ENCODE measurements at regions not wholly inside any gene's neighbourhood (a gene's known extent, or its start where the extent isn't known, plus 50 kb on each side); places are given as distances from the start of the nearest gene placed in this dataset.
"Not testable (repeated sequence)": the region's sequence is repeated elsewhere in the genome, so short reads cannot be mapped to it uniquely, and the experiment has no call there.

DNA sequence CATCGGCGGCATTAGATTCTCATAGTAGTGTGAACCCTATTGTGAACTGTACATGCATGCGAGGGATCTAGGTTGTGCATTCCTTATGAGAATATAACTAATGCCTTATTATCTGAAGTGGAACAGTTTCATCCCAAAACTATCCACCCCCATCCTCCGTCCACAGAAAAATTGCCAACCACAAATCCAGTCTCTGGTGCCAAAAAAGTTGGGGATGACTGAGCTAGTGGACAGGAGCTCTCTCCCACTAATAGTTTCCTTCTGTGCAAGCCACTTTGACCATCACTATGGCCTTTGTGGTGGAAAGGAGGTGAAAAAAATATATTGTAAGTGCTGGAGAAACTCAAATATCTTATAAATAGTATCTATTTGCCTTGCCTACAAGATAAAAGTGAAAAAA lies 857.8 kb downstream of the DIAPH3 start:
- Histone ChIP-seq H3K27me3 (no peaks in the 10 kb centered on the region), H3K4me1 (peaks cover 16% of the 10 kb centered on the region), H3K9me3 (no peaks in the 10 kb centered on the region), H3K36me3 (replicated peaks in 1 of 2; ENCODE audit: insufficient read depth in 1 of 2, low read depth in 2 of 2) (no peaks in the 10 kb centered on the region), H3K4me3 (no peak overlapping the region), H3K27ac (no peak overlapping the region)
- intact Hi-C loops (cut with DNase I) = no loop called here
- TF ChIP-seq, protein P1, sequence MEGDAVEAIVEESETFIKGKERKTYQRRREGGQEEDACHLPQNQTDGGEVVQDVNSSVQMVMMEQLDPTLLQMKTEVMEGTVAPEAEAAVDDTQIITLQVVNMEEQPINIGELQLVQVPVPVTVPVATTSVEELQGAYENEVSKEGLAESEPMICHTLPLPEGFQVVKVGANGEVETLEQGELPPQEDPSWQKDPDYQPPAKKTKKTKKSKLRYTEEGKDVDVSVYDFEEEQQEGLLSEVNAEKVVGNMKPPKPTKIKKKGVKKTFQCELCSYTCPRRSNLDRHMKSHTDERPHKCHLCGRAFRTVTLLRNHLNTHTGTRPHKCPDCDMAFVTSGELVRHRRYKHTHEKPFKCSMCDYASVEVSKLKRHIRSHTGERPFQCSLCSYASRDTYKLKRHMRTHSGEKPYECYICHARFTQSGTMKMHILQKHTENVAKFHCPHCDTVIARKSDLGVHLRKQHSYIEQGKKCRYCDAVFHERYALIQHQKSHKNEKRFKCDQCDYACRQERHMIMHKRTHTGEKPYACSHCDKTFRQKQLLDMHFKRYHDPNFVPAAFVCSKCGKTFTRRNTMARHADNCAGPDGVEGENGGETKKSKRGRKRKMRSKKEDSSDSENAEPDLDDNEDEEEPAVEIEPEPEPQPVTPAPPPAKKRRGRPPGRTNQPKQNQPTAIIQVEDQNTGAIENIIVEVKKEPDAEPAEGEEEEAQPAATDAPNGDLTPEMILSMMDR (IDR thresholded peaks at IDR 0.05) = no peak
- no peak for TF ChIP-seq POLR2A (IDR thresholded peaks at IDR 0.05)
- DNase-seq (no peak), ATAC-seq (no peak)
- 99 to 100% methylated on average over 2 to 4 of the region's 4 CpGs for WGBS, 2 donors

DNA sequence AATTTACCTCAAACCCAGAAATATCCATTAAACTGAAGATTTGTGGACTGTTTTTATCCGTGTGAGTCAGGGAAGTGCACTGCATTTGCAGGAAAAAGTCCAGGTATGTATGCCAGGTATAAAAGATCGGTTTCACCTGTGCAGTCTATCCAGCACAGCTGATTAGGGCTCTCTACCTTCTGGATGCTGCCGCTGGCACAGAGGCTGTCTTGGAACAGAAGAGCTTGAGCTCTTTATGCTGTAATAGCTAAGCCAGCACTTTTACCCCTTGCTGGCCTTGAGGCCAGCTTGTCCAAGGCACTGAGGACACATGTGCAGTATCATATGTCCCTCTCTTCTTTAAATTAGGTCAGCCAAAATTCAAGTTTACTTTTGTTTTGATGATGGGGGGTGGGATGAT lies 851.0 kb downstream of the DIAPH3 start:
- Histone ChIP-seq H3K4me1 (peaks cover 19% of the 10 kb centered on the region), H3K27me3 (no peaks in the 10 kb centered on the region), H3K36me3 (replicated peaks in 1 of 2; ENCODE audit: insufficient read depth in 1 of 2, low read depth in 2 of 2) (no peaks in the 10 kb centered on the region), H3K9me3 (no peaks in the 10 kb centered on the region), H3K27ac (no peak overlapping the region), H3K4me3 (no peak overlapping the region)
- 49 to 63% methylated on average over 3 of the region's 3 CpGs for WGBS, 2 donors
- peak; percentile 62 for ATAC-seq
- no peak for TF ChIP-seq POLR2A (IDR thresholded peaks at IDR 0.05)
- TF ChIP-seq, protein P1 (IDR thresholded peaks at IDR 0.05) = no peak
- peak in 2 of 4 donors; percentile 7 to 36 for DNase-seq
- intact Hi-C loops (cut with DNase I) = loop anchor here (10.0 kb wide), 1 partner anchor 418 kb away; no protein-coding TSS in a partner anchor

DNA sequence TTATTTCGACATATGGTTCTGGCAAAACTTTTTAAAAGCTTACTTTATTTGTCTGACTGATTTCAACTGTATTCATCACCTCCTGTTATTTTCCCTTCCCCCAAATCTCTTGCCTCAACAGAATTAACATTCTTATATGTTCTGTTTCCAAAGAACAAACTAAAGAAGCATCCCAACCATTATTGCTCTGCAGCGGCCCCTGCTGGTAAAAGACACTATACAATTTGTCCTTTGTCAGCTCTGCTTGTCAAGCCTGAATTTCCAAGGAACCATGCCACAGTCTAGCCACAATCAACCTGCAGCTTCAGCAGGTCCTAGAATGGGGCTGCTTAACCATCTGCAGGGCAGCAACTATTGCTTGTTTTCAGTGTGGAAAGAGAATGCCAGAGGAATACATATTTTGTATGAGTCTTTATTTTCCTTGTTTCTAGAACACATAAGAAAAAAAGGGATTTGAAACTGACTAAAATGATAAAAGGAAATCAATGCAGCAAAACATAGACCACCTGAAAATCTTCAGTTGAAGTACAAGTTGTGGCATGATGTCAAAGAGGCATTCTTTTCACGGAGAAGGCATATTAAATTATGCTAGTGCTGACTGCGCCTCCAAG lies 845.3 kb downstream of the DIAPH3 start:
- peak; percentile 91 for ATAC-seq
- no peaks in the 10 kb centered on the region for H3K9me3 ChIP-seq
- no peaks in the 10 kb centered on the region for H3K36me3 ChIP-seq (replicated peaks in 1 of 2; ENCODE audit: insufficient read depth in 1 of 2, low read depth in 2 of 2)
- H3K27ac ChIP-seq = peak overlapping the region in 1 of 4 donors; percentile 12
- no peaks in the 10 kb centered on the region for H3K27me3 ChIP-seq
- intact Hi-C loops (cut with DNase I) = loop anchor here (10.0 kb wide), 1 partner anchor 424 kb away; no protein-coding TSS in a partner anchor
- 32 to 40% methylated on average over 4 of the region's 4 CpGs for WGBS, 2 donors
- no peak for TF ChIP-seq POLR2A (IDR thresholded peaks at IDR 0.05)
- TF ChIP-seq, protein P1 (IDR thresholded peaks at IDR 0.05) = peak; percentile 57 to 84 (median 72)
- peak; percentile 83 to 90 (median 86) for DNase-seq
- peaks cover 42% of the 10 kb centered on the region for H3K4me1 ChIP-seq
- H3K4me3 ChIP-seq = no peak overlapping the region

DNA sequence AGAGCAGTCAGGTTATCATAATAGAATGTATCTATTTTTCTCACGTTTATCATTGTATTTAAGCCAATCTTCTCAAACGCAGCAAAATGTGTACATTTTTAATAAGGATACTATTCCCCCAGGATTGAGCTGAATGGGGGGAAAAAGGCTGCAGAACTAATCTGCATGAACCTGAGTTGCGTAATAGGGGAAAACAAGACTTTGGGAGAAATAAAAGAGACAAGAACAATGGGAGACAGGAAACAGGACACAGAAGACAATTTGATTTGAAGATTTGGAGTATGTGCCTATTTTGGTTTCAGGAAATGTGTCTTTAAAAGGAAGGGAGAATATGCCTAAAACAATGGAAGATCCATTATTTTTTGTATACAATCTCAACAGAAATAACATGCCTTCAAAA lies 844.5 kb downstream of the DIAPH3 start:
- H3K4me3 ChIP-seq = no peak overlapping the region
- H3K4me1 ChIP-seq = peaks cover 42% of the 10 kb centered on the region
- H3K9me3 ChIP-seq = no peaks in the 10 kb centered on the region
- ATAC-seq (no peak), DNase-seq (no peak)
- 39 to 41% methylated on average over 3 of the region's 3 CpGs for WGBS, 2 donors
- TF ChIP-seq POLR2A (IDR thresholded peaks at IDR 0.05) = no peak
- TF ChIP-seq, protein P1 (IDR thresholded peaks at IDR 0.05) = no peak
- peak overlapping the region in 1 of 4 donors; percentile 12 for H3K27ac ChIP-seq
- H3K36me3 ChIP-seq (replicated peaks in 1 of 2; ENCODE audit: insufficient read depth in 1 of 2, low read depth in 2 of 2) = no peaks in the 10 kb centered on the region
- intact Hi-C loops (cut with DNase I) = loop anchor here (10.0 kb wide), 1 partner anchor 424 kb away; no protein-coding TSS in a partner anchor
- H3K27me3 ChIP-seq = no peaks in the 10 kb centered on the region

DNA sequence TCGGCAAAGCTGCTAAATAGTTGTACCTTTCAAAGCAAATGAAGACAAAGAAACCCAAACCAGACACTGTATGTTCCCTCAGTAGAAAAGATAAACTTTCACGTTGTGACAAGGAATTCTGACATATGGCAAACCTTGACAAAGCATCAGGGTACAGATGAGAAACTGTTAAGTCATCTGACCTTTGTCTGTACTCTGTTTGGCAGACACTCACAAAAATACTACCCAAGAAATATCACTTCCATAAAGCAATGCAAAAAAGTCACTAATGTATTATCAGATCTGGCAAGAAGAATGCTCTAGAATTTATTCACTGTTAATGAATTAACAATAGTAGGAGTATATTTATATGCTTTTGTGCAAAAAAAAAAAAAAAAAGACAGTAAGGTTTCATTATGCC lies 843.7 kb downstream of the DIAPH3 start:
- H3K36me3 ChIP-seq (replicated peaks in 1 of 2; ENCODE audit: insufficient read depth in 1 of 2, low read depth in 2 of 2) = no peaks in the 10 kb centered on the region
- H3K4me3 ChIP-seq = no peak overlapping the region
- DNase-seq = no peak
- no peak for ATAC-seq
- no peak for TF ChIP-seq POLR2A (IDR thresholded peaks at IDR 0.05)
- TF ChIP-seq, protein P1 (IDR thresholded peaks at IDR 0.05) = no peak
- H3K4me1 ChIP-seq = peaks cover 42% of the 10 kb centered on the region
- H3K27me3 ChIP-seq = no peaks in the 10 kb centered on the region
- H3K9me3 ChIP-seq = no peaks in the 10 kb centered on the region
- intact Hi-C loops (cut with DNase I) = no loop called here
- 30 to 38% methylated on average over 2 of the region's 2 CpGs for WGBS, 2 donors
- H3K27ac ChIP-seq = no peak overlapping the region

DNA sequence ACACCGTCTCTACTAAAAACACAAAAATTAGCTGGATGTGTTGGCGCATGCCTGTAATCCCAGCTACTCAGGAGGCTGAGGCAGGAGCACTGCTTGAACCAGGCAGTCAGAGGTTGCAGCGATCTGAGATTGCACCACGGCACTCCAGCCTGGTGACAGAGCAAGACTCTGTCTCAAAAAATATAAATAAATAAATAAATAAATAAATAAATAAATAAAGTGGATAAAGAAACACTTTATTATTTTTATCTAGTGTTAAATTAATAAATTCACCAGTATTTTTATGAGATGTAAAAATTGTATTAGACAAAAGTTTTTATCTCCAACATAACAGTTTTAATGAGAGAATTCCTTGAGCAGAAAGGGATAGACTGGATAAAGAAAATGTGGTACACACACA lies 839.3 kb downstream of the DIAPH3 start:
- ATAC-seq; H3K27ac ChIP-seq; H3K27me3 ChIP-seq; H3K9me3 ChIP-seq; H3K4me3 ChIP-seq; DNase-seq; H3K36me3 ChIP-seq (replicated peaks in 1 of 2; ENCODE audit: insufficient read depth in 1 of 2, low read depth in 2 of 2); intact Hi-C loops (cut with DNase I): not testable (repeated sequence)
- WGBS, 2 donors = 96 to 100% methylated on average over 4 of the region's 4 CpGs
- peaks cover 45% of the 10 kb centered on the region for H3K4me1 ChIP-seq
